Hematopoietic multipotent progenitor cell treated with erythropoietin and hydrocortisone succinate and interleukin-3 and kit ligand, for 6 days (in vitro differentiated cells): ENCODE measurements at regions not wholly inside any gene's neighbourhood (a gene's known extent, or its start where the extent isn't known, plus 50 kb on each side); places are given as distances from the start of the nearest gene placed in this dataset.
A peak's percentile ranks its signal among the peaks of the same experiment; 100 is the strongest.

Experiments used
- DNase-seq: peaks from one replicate; pipeline ENCODE4 v3.0.0-alpha.2; 2015

- DNase-seq, result peak; percentile 57
Measured at GRCh38 chr18:66727991-66728390, 124.1 kb upstream of the CDH19 start.

- no peak for DNase-seq
Measured at GRCh38 chr18:66724664-66725356, 120.9 kb upstream of the CDH19 start.

GRCh38 chr18:66722671-66723070 lies 118.8 kb upstream of the CDH19 start:
- no peak for DNase-seq

- no peak for DNase-seq
Measured at GRCh38 chr18:66708646-66709045, 104.8 kb upstream of the CDH19 start.

GRCh38 chr18:66707473-66707872 lies 103.6 kb upstream of the CDH19 start:
- no peak for DNase-seq

GRCh38 chr18:66695281-66695680 lies 91.4 kb upstream of the CDH19 start:
- DNase-seq, result no peak

GRCh38 chr18:66694852-66695251 lies 91.0 kb upstream of the CDH19 start:
- DNase-seq, result no peak

GRCh38 chr18:66687635-66688034 lies 83.7 kb upstream of the CDH19 start:
- no peak for DNase-seq

GRCh38 chr18:66682855-66683322 lies 79.0 kb upstream of the CDH19 start:
- peak; percentile 73 for DNase-seq

GRCh38 chr18:66676699-66677098 lies 72.8 kb upstream of the CDH19 start:
- no peak for DNase-seq

- peak; percentile 35 for DNase-seq
Measured at GRCh38 chr18:66674286-66674685, 70.4 kb upstream of the CDH19 start.

- no peak for DNase-seq
Measured at GRCh38 chr18:66668706-66669105, 64.8 kb upstream of the CDH19 start.

GRCh38 chr18:66662632-66663031 lies 58.7 kb upstream of the CDH19 start:
- DNase-seq, result no peak

GRCh38 chr18:66655407-66655806 lies 51.5 kb upstream of the CDH19 start:
- no peak for DNase-seq
